ENCODE measurements at regions not wholly inside any gene's neighbourhood (a gene's known extent, or its start where the extent isn't known, plus 50 kb on each side); places are given as distances from the start of the nearest gene placed in this dataset.
"Not testable (repeated sequence)": the region's sequence is repeated elsewhere in the genome, so short reads cannot be mapped to it uniquely, and the experiment has no call there.

DNA sequence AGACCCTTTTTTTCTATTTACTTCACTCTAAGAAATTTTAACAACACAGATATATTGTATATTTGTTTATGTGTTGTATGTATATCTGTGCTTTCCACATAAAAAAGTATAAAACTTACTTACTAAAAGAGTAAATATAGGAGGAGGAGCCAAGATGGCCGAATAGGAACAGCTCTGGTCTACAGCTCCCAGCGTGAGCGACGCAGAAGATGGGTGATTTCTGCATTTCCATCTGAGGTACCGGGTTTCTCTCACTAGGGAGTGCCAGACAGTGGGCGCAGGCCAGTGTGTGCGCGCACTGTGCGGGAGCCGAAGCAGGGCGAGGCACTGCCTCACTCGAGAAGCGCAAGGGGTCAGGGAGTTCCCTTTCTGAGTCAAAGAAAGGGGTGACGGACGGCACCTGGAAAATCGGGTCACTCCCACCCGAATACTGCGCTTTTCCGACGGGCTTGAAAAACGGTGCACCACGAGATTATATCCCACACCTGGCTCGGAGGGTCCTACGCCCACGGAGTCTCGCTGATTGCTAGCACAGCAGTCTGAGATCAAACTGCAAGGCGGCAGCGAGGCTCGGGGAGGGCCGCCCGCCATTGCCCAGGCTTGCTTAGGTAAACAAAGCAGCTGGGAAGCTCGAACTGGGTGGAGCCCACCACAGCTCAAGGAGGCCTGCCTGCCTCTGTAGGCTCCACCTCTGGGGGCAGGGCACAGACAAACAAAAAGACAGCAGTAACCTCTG, 156.5 kb downstream of the EXOC5 start:
- intact Hi-C loops (cut with micrococcal nuclease; ENCODE audit: unreplicated experiment); CTCF ChIA-PET; ATAC-seq; H3K36me3 ChIP-seq (ENCODE audit: control insufficient read depth, insufficient read depth, low read length); DNase-seq (ENCODE audit: low read depth, low spot score); in situ Hi-C loops (cut with HindIII; ENCODE audit: low pct_unique_long_range_greater_than_20kb, low sequenced_read_pairs); H3K9me3 ChIP-seq (ENCODE audit: control insufficient read depth, insufficient read depth, low read depth, low read length); H3K27me3 ChIP-seq (ENCODE audit: control insufficient read depth, insufficient read depth, low read length); H3K4me1 ChIP-seq (ENCODE audit: control insufficient read depth, insufficient read depth, low read length); H3K27ac ChIP-seq (ENCODE audit: low read length); POLR2A ChIA-PET; BruUV-seq (replicated peaks): not testable (repeated sequence)
- peak overlapping the region; percentile 31 to 35; a peak in 3 of 4 replicates for H3K4me3 ChIP-seq (ENCODE audit: low read depth in 2 of 2, low read length in 2 of 2)

DNA sequence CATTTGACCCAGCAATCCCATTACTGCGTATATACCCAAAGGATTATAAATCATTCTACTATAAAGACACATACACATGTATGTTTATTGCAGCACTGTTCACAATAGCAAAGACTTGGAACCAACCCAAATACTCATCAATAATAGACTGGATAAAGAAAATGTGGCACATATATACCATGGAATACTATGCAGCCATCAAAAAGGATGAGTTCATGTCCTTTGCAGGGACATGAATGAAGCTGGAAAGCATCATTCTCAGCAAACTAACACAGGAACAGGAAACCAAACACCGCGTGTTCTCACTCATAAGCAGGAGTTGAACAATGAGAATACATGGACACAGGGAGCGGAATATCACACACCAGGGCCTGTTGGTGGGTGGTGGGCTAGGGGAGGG, 158.3 kb downstream of the EXOC5 start:
- H3K36me3 ChIP-seq (ENCODE audit: control insufficient read depth, insufficient read depth, low read length); CTCF ChIA-PET; DNase-seq (ENCODE audit: low read depth, low spot score); in situ Hi-C loops (cut with HindIII; ENCODE audit: low pct_unique_long_range_greater_than_20kb, low sequenced_read_pairs); intact Hi-C loops (cut with micrococcal nuclease; ENCODE audit: unreplicated experiment); H3K27ac ChIP-seq (ENCODE audit: low read length); ATAC-seq; H3K4me1 ChIP-seq (ENCODE audit: control insufficient read depth, insufficient read depth, low read length); POLR2A ChIA-PET; H3K4me3 ChIP-seq (ENCODE audit: low read depth in 2 of 2, low read length in 2 of 2); BruUV-seq (replicated peaks); H3K27me3 ChIP-seq (ENCODE audit: control insufficient read depth, insufficient read depth, low read length); H3K9me3 ChIP-seq (ENCODE audit: control insufficient read depth, insufficient read depth, low read depth, low read length): not testable (repeated sequence)

DNA sequence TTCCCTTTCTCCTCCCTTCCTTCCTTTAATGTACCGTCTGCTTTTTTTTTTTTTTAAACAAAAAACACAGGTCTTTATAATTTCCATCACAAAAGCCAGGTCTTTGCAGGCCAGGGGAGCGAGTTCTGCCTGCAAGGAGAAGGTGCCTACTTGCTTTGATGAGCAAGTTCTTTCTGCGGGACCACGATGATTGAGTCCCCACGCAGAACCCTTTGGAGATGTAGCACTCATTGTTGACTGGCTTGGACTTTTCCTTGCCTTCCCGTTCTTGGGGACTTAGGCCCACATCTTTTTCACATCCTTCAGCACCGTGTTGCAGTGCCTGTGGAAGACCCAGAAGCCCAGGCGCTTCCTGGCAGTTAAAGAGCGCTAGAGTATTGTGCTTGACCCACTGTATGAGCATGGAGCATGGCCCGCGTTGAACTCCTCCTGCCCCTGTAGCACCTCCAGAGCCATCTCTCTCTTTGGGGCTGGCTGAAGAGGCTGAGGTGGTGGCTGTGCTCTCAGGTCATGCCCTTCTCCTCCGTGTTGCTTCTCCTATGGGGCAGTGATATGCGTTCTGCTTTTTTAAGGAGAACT, 177.6 kb downstream of the EXOC5 start:
- no peak overlapping the region for H3K27ac ChIP-seq (ENCODE audit: low read length)
- ATAC-seq = no peak
- no TSS peak for BruUV-seq (replicated peaks)
- ChIA-PET POLR2A (no interaction called here), CTCF (no interaction called here)
- no peaks in the 10 kb centered on the region for H3K36me3 ChIP-seq (ENCODE audit: control insufficient read depth, insufficient read depth, low read length)
- TF ChIP-seq SIN3A (IDR thresholded peaks at IDR 0.05; ENCODE audit: borderline replicate concordance, insufficient read depth, low read depth, low read length) = no peak
- TF ChIP-seq, protein P1, sequence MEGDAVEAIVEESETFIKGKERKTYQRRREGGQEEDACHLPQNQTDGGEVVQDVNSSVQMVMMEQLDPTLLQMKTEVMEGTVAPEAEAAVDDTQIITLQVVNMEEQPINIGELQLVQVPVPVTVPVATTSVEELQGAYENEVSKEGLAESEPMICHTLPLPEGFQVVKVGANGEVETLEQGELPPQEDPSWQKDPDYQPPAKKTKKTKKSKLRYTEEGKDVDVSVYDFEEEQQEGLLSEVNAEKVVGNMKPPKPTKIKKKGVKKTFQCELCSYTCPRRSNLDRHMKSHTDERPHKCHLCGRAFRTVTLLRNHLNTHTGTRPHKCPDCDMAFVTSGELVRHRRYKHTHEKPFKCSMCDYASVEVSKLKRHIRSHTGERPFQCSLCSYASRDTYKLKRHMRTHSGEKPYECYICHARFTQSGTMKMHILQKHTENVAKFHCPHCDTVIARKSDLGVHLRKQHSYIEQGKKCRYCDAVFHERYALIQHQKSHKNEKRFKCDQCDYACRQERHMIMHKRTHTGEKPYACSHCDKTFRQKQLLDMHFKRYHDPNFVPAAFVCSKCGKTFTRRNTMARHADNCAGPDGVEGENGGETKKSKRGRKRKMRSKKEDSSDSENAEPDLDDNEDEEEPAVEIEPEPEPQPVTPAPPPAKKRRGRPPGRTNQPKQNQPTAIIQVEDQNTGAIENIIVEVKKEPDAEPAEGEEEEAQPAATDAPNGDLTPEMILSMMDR (IDR thresholded peaks at IDR 0.05) = no peak
- TF ChIP-seq TCF7L2 (IDR thresholded peaks at IDR 0.05; ENCODE audit: low read depth, low read length) = no peak
- no peak overlapping the region for H3K4me3 ChIP-seq (ENCODE audit: low read depth in 2 of 2, low read length in 2 of 2)
- intact Hi-C loops (cut with micrococcal nuclease; ENCODE audit: unreplicated experiment) = no loop called here
- H3K27me3 ChIP-seq (ENCODE audit: control insufficient read depth, insufficient read depth, low read length) = no peaks in the 10 kb centered on the region
- in situ Hi-C loops (cut with HindIII; ENCODE audit: low pct_unique_long_range_greater_than_20kb, low sequenced_read_pairs) = no loop called here
- DNase-seq (ENCODE audit: low read depth, low spot score) = no peak
- H3K4me1 ChIP-seq (ENCODE audit: control insufficient read depth, insufficient read depth, low read length) = no peaks in the 10 kb centered on the region
- no peaks in the 10 kb centered on the region for H3K9me3 ChIP-seq (ENCODE audit: control insufficient read depth, insufficient read depth, low read depth, low read length)

DNA sequence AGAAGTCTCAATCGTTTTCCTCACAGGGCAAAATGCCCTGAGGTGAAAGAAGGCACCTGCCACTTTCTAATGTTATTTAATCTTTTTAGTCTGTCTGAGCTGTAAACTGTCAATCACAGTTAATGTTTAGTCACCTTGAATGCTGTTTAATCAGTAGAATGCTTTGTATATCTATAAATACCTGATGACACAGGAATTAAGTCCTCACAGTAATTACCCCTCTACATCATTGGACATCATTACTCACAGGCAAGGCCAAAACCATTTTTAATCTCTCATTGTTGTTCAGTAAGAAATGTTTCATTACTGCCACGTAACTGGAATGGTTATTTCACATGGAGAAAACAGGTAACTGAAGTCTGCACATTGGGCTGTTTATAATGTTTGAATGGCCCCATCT, 178.8 kb downstream of the EXOC5 start:
- BruUV-seq (replicated peaks) = no TSS peak
- TF ChIP-seq, protein P2, sequence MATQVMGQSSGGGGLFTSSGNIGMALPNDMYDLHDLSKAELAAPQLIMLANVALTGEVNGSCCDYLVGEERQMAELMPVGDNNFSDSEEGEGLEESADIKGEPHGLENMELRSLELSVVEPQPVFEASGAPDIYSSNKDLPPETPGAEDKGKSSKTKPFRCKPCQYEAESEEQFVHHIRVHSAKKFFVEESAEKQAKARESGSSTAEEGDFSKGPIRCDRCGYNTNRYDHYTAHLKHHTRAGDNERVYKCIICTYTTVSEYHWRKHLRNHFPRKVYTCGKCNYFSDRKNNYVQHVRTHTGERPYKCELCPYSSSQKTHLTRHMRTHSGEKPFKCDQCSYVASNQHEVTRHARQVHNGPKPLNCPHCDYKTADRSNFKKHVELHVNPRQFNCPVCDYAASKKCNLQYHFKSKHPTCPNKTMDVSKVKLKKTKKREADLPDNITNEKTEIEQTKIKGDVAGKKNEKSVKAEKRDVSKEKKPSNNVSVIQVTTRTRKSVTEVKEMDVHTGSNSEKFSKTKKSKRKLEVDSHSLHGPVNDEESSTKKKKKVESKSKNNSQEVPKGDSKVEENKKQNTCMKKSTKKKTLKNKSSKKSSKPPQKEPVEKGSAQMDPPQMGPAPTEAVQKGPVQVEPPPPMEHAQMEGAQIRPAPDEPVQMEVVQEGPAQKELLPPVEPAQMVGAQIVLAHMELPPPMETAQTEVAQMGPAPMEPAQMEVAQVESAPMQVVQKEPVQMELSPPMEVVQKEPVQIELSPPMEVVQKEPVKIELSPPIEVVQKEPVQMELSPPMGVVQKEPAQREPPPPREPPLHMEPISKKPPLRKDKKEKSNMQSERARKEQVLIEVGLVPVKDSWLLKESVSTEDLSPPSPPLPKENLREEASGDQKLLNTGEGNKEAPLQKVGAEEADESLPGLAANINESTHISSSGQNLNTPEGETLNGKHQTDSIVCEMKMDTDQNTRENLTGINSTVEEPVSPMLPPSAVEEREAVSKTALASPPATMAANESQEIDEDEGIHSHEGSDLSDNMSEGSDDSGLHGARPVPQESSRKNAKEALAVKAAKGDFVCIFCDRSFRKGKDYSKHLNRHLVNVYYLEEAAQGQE (IDR thresholded peaks at IDR 0.05; ENCODE audit: insufficient read depth in 1 of 2, low read depth in 2 of 2, low read length in 1 of 2) = no peak
- TF ChIP-seq, protein P1 (IDR thresholded peaks at IDR 0.05) = no peak
- TF ChIP-seq TCF7L2 (IDR thresholded peaks at IDR 0.05; ENCODE audit: low read depth, low read length) (no peak), SIN3A (IDR thresholded peaks at IDR 0.05; ENCODE audit: borderline replicate concordance, insufficient read depth, low read depth, low read length) (no peak), POLR2AphosphoS5 (IDR thresholded peaks at IDR 0.05; ENCODE audit: low read depth, low read length) (no peak)
- POLR2A ChIA-PET = no interaction called here

More for the DNA sequence above, 178.8 kb downstream of the EXOC5 start:
- H3K4me3 ChIP-seq (ENCODE audit: low read depth in 2 of 2, low read length in 2 of 2) = no peak overlapping the region
- intact Hi-C loops (cut with micrococcal nuclease; ENCODE audit: unreplicated experiment) (no loop called here), in situ Hi-C loops (cut with HindIII; ENCODE audit: low pct_unique_long_range_greater_than_20kb, low sequenced_read_pairs) (no loop called here)
- no peaks in the 10 kb centered on the region for H3K9me3 ChIP-seq (ENCODE audit: control insufficient read depth, insufficient read depth, low read depth, low read length)
- H3K27me3 ChIP-seq (ENCODE audit: control insufficient read depth, insufficient read depth, low read length) = no peaks in the 10 kb centered on the region
- no peaks in the 10 kb centered on the region for H3K36me3 ChIP-seq (ENCODE audit: control insufficient read depth, insufficient read depth, low read length)
- no peaks in the 10 kb centered on the region for H3K4me1 ChIP-seq (ENCODE audit: control insufficient read depth, insufficient read depth, low read length)
- DNase-seq (ENCODE audit: low read depth, low spot score) = no peak
- no peak overlapping the region for H3K27ac ChIP-seq (ENCODE audit: low read length)
- CTCF ChIA-PET = no interaction called here
- no peak for ATAC-seq
